H1 (cell line): ENCODE measurements at regions not wholly inside any gene's neighbourhood (a gene's known extent, or its start where the extent isn't known, plus 50 kb on each side); places are given as distances from the start of the nearest gene placed in this dataset.

Experiments used
- CTCF ChIA-PET: fragments of 300-600 bp; sonication (Branson Sonifier 250); formaldehyde crosslinking; loops from one replicate; lab custom pipeline; 2021; ENCODE audit not compliant: partially characterized antibody; lab: Charles Lee
- POLR2A ChIA-PET: fragments of 300-600 bp; sonication (Branson Sonifier 250); formaldehyde crosslinking; loops from one replicate; lab custom pipeline; 2021; ENCODE audit warnings: inconsistent platforms; ENCODE audit not compliant: partially characterized antibody; lab: Charles Lee
- DNase-seq, 2 experiments: peaks; one replicate each; pipeline versions ENCODE4 v3.0.0 to v3.0.0-alpha.2; 2010 to 2022; ENCODE audit warnings: low spot score in 2 of 2, low read depth in 1 of 2, mixed read lengths in 1 of 2
- FAIRE-seq: peaks from 2 replicates; lab custom pipeline; 2011; peaks lifted over from hg19 to GRCh38; lab: Jason Lieb, UNC
- H2AFZ ChIP-seq: 2 replicates; pipeline ENCODE4 v1.8.1; 2012; ENCODE audit warnings: low read length, inconsistent platforms
- H2AK5ac ChIP-seq: 2 replicates; pipeline ENCODE4 v1.6.1; 2013; ENCODE audit warnings: low read depth, low read length
- H2BK120ac ChIP-seq: replicated peaks from 2 replicates; pipeline ENCODE3; 2013; ENCODE audit warnings: low read depth, low read length, inconsistent platforms
- H2BK12ac ChIP-seq: 2 replicates; pipeline ENCODE4 v1.6.1; 2013; ENCODE audit warnings: low read depth, low read length
- H2BK15ac ChIP-seq: 2 replicates; pipeline ENCODE4 v1.6.1; 2013; ENCODE audit warnings: low read length
- H2BK20ac ChIP-seq: 2 replicates; pipeline ENCODE4 v1.6.1; 2013; ENCODE audit warnings: low read length
- H2BK5ac ChIP-seq: 2 replicates; pipeline ENCODE4 v1.6.1; 2013; ENCODE audit warnings: low read depth, low read length
- H3K14ac ChIP-seq: 2 replicates; pipeline ENCODE4 v1.6.1; 2013; ENCODE audit warnings: inconsistent platforms; ENCODE audit not compliant: insufficient read length
- H3K18ac ChIP-seq: 2 replicates; pipeline ENCODE4 v1.6.1; 2013; ENCODE audit warnings: low read length; ENCODE audit errors: extremely low read depth
- H3K23ac ChIP-seq: 2 replicates; pipeline ENCODE4 v1.6.1; 2013; ENCODE audit warnings: inconsistent platforms; ENCODE audit not compliant: insufficient read length
- H3K23me2 ChIP-seq: 2 replicates; pipeline ENCODE4 v1.6.1; 2013; ENCODE audit warnings: low read depth, low read length
- H3K27ac ChIP-seq: 2 replicates; pipeline ENCODE4 v1.6.1; 2011; ENCODE audit warnings: low read depth, low read length, inconsistent platforms
- H3K27me3 ChIP-seq, 4 experiments: replicated peaks in 1 of 4; 1 replicate in 1 of 4; 2 replicates in 3 of 4; pipeline versions ENCODE4 v1.6.1 to v1.8.1; 2011 to 2013; ENCODE audit warnings: low read length in 3 of 4, mild to moderate bottlenecking in 3 of 4, inconsistent platforms in 2 of 4, mixed read lengths in 2 of 4, moderate library complexity in 1 of 4; ENCODE audit not compliant: control insufficient read depth in 3 of 4, insufficient read depth in 3 of 4; ENCODE audit errors: extremely low read depth in 1 of 4
- H3K36me3 ChIP-seq, 4 experiments: 2 replicates each; pipeline versions ENCODE4 v1.6.1 to v1.8.1; 2011 to 2013; ENCODE audit warnings: mild to moderate bottlenecking in 4 of 4, low read length in 3 of 4, moderate library complexity in 2 of 4, control low read depth in 1 of 4, inconsistent platforms in 1 of 4; ENCODE audit not compliant: insufficient read depth in 4 of 4, control insufficient read depth in 2 of 4
- H3K4ac ChIP-seq: replicated peaks from 2 replicates; pipeline ENCODE3; 2013; ENCODE audit warnings: low read length, low read depth, mixed read lengths, inconsistent platforms; ENCODE audit not compliant: insufficient read length
- H3K4me1 ChIP-seq, 4 experiments: replicated peaks in 1 of 4; 1 replicate in 1 of 4; 2 replicates in 3 of 4; pipeline versions ENCODE4 v1.6.1 to v1.8.1; 2011 to 2013; ENCODE audit warnings: low read length in 3 of 4, inconsistent platforms in 2 of 4, mixed read lengths in 1 of 4; ENCODE audit not compliant: insufficient read depth in 4 of 4, control insufficient read depth in 3 of 4
- H3K4me2 ChIP-seq, 2 experiments: 2 replicates each; pipeline versions ENCODE4 v1.6.1 to v1.8.1; 2011 to 2013; ENCODE audit warnings: low read depth in 2 of 2, low read length in 2 of 2, control low read depth in 1 of 2, inconsistent platforms in 1 of 2, mild to moderate bottlenecking in 1 of 2; ENCODE audit not compliant: insufficient read depth in 1 of 2
- H3K4me3 ChIP-seq, 4 experiments: fragments of 200-600, 300-600 bp in 1 of 4; sonication (generic), shearing (Covaris generic), sonication (Bioruptor Twin) in 1 of 4; 2 replicates each; pipeline versions ENCODE4 v1.5.1 to v1.8.1; 2011 to 2016; ENCODE audit warnings: low read length in 4 of 4, low read depth in 3 of 4, control low read depth in 2 of 4, inconsistent platforms in 2 of 4, mild to moderate bottlenecking in 2 of 4, mixed read lengths in 1 of 4, moderate library complexity in 1 of 4; ENCODE audit not compliant: insufficient read depth in 2 of 4; ENCODE audit errors: extremely low read depth in 1 of 4
- H3K56ac ChIP-seq: replicated peaks from 2 replicates; pipeline ENCODE3; 2013; ENCODE audit warnings: low read depth, mild to moderate bottlenecking, mixed read lengths, low read length, inconsistent platforms; ENCODE audit not compliant: insufficient read length
- H3K79me1 ChIP-seq: 2 replicates; pipeline ENCODE4 v1.6.1; 2013; ENCODE audit warnings: low read depth, low read length, control low read depth
- H3K79me2 ChIP-seq, 2 experiments: 2 replicates each; pipeline versions ENCODE4 v1.6.1 to v1.8.1; 2012 to 2013; ENCODE audit warnings: low read length in 2 of 2, mild to moderate bottlenecking in 2 of 2, inconsistent platforms in 1 of 2; ENCODE audit not compliant: insufficient read depth in 2 of 2, control insufficient read depth in 1 of 2
- H3K9ac ChIP-seq, 4 experiments: replicated peaks in 1 of 4; 1 replicate in 1 of 4; 2 replicates in 3 of 4; pipeline versions ENCODE4 v1.6.1 to v1.8.1; 2011 to 2013; ENCODE audit warnings: low read depth in 3 of 4, low read length in 3 of 4, control low read depth in 2 of 4, mild to moderate bottlenecking in 2 of 4, moderate library complexity in 2 of 4, inconsistent platforms in 1 of 4; ENCODE audit errors: extremely low read depth in 1 of 4
- H3K9me3 ChIP-seq, 2 experiments: 2 replicates each; pipeline versions ENCODE4 v1.6.1 to v1.8.1; 2012 to 2013; ENCODE audit warnings: mild to moderate bottlenecking in 2 of 2, moderate library complexity in 2 of 2, control low read depth in 1 of 2, inconsistent platforms in 1 of 2, low read depth in 1 of 2, low read length in 1 of 2, mixed read lengths in 1 of 2; ENCODE audit not compliant: insufficient read depth in 2 of 2
- H4K20me1 ChIP-seq, 2 experiments: replicated peaks in 1 of 2; 2 replicates each; pipeline versions ENCODE3 to v1.8.1; 2011 to 2013; ENCODE audit warnings: inconsistent platforms in 2 of 2, low read length in 2 of 2, mild to moderate bottlenecking in 1 of 2; ENCODE audit not compliant: insufficient read depth in 2 of 2, control insufficient read depth in 1 of 2
- H4K5ac ChIP-seq: 2 replicates; pipeline ENCODE4 v1.6.1; 2013; ENCODE audit warnings: low read length, low read depth, mixed read lengths, inconsistent platforms; ENCODE audit not compliant: insufficient read length
- H4K8ac ChIP-seq: 2 replicates; pipeline ENCODE4 v1.8.0; 2013; ENCODE audit warnings: mild to moderate bottlenecking, moderate library complexity, low read length, inconsistent platforms; ENCODE audit not compliant: insufficient read depth; ENCODE audit errors: extremely low read depth
- H4K91ac ChIP-seq: replicated peaks from 2 replicates; pipeline ENCODE3; 2013; ENCODE audit warnings: low read length, mixed read lengths, inconsistent platforms; ENCODE audit not compliant: insufficient read length
- BCL11A ChIP-seq, 2 experiments: IDR thresholded peaks; one replicate each; pipeline ENCODE4 v1.6.1; 2011; ENCODE audit warnings: low read depth in 2 of 2, low read length in 2 of 2, mild to moderate bottlenecking in 2 of 2
- CHD1 ChIP-seq: IDR thresholded peaks from 2 replicates; pipeline ENCODE4 v1.6.1; 2012; ENCODE audit warnings: low read depth, low read length, improper control_type of control experiment
- KDM1A ChIP-seq: fragments of 200-600, 300-600 bp; sonication (generic); IDR thresholded peaks from 2 replicates; pipeline ENCODE4 v1.7.1; 2016; ENCODE audit warnings: mild to moderate bottlenecking, low read length, borderline replicate concordance
- KDM4A ChIP-seq: IDR thresholded peaks from one replicate; pipeline ENCODE4 v1.7.1; 2012; ENCODE audit warnings: low read depth, mild to moderate bottlenecking, moderate library complexity, low read length, inconsistent platforms; ENCODE audit not compliant: severe bottlenecking
- PHF8 ChIP-seq: fragments of 200-600 bp; sonication (generic); conservative IDR thresholded peaks from 2 replicates; pipeline ENCODE4 v1.7.1; 2012; ENCODE audit warnings: low read depth, mild to moderate bottlenecking, inconsistent platforms, low read length, moderate library complexity
- RNF2 ChIP-seq: fragments of 200-900, 300-1000 bp; sonication (generic); IDR thresholded peaks from 2 replicates; pipeline ENCODE4 v1.7.1; 2016; ENCODE audit warnings: borderline replicate concordance, low read depth, mild to moderate bottlenecking, antibody characterized with exemption, low read length; ENCODE audit not compliant: poor library complexity, severe bottlenecking; ENCODE audit errors: missing control alignments
- WGBS, 2 experiments: shearing (Covaris generic) in 1 of 2; methylation state at CpG; one replicate each; pipeline versions ENCODE4 v1.1.6 to v1.1.7; 2013 to 2015; ENCODE audit warnings: low lambda C conversion rate in 2 of 2, mixed read lengths in 2 of 2, inconsistent platforms in 1 of 2, low coverage in 1 of 2, missing lambda C conversion rate in 1 of 2; ENCODE audit not compliant: insufficient replicate concordance in 2 of 2, insufficient coverage in 1 of 2, insufficient read length in 1 of 2; ENCODE audit errors: extremely low coverage in 1 of 2, missing lambda C conversion rate in 1 of 2; 5-methylcytosine and 5-hydroxymethylcytosine counted together
- TF ChIP-seq, protein P1 (sequence below), 3 experiments: IDR thresholded peaks; 1 replicate in 2 of 3; 2 replicates in 1 of 3; pipeline versions ENCODE4 v1.5.1 to v1.6.1; 2011; ENCODE audit warnings: low read length in 3 of 3, mild to moderate bottlenecking in 3 of 3, inconsistent platforms in 2 of 3, low read depth in 1 of 3, moderate library complexity in 1 of 3; ENCODE audit not compliant: insufficient read depth in 1 of 3; ENCODE audit errors: control extremely low read depth in 1 of 3

DNA sequence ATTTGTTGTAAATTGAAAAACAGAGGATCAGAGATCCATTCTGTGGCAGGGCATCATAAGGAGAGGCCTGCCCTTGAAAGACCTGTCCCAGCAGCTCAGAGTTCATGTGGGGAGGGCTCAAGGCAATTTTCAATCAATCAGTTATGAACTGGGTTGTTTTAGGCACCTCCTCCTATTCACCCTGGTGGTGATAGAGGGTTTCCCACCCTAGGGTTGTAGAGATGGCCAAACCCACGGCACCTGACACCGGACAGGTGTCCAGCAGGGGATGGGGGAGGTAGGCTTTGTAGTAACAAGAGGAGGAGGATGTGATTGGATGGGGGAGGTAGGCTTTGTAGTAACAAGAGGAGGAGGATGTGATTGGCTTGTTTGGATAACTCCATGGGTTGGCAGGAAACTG lies 205.7 kb downstream of the SOCS6 start:
- Histone ChIP-seq H3K9ac (no peak overlapping the region), H3K18ac (no peak overlapping the region), H2BK5ac (no peak overlapping the region), H2BK15ac (no peak overlapping the region), H2BK120ac (no peak overlapping the region), H4K20me1 (no peaks in the 10 kb centered on the region), H3K4me2 (no peak overlapping the region), H4K8ac (no peak overlapping the region), H3K4me3 (no peak overlapping the region), H3K4me1 (peaks cover 0 to 4% (median 0%) of the 10 kb centered on the region in 4 experiments; a peak in 1 of 7 replicates), H4K5ac (no peak overlapping the region), H2AFZ (no peak overlapping the region), H3K27ac (no peak overlapping the region), H3K23me2 (no peaks in the 10 kb centered on the region), H3K36me3 (no peaks in the 10 kb centered on the region), H2BK20ac (no peak overlapping the region), H3K56ac (no peak overlapping the region), H4K91ac (no peak overlapping the region), H3K4ac (no peak overlapping the region), H2BK12ac (no peak overlapping the region), H3K9me3 (peaks cover 12 to 36% of the 10 kb centered on the region in 2 experiments; a peak in 3 of 4 replicates), H3K79me1 (no peaks in the 10 kb centered on the region), H3K14ac (no peak overlapping the region), H3K23ac (no peak overlapping the region), H3K27me3 (no peaks in the 10 kb centered on the region), H3K79me2 (no peaks in the 10 kb centered on the region), H2AK5ac (no peak overlapping the region)
- 93% methylated on average over 2 of the region's 2 CpGs; no CpG with 5 or more reads in 1 of the 2 experiments for WGBS, 2 experiments
- POLR2A ChIA-PET: no interaction called here
- CTCF ChIA-PET: no interaction called here
- FAIRE-seq (no peak), DNase-seq (no peak)
- no peak for TF ChIP-seq KDM4A
- TF ChIP-seq PHF8: no peak
- TF ChIP-seq CHD1: no peak
- no peak for TF ChIP-seq KDM1A
- TF ChIP-seq, protein P1, sequence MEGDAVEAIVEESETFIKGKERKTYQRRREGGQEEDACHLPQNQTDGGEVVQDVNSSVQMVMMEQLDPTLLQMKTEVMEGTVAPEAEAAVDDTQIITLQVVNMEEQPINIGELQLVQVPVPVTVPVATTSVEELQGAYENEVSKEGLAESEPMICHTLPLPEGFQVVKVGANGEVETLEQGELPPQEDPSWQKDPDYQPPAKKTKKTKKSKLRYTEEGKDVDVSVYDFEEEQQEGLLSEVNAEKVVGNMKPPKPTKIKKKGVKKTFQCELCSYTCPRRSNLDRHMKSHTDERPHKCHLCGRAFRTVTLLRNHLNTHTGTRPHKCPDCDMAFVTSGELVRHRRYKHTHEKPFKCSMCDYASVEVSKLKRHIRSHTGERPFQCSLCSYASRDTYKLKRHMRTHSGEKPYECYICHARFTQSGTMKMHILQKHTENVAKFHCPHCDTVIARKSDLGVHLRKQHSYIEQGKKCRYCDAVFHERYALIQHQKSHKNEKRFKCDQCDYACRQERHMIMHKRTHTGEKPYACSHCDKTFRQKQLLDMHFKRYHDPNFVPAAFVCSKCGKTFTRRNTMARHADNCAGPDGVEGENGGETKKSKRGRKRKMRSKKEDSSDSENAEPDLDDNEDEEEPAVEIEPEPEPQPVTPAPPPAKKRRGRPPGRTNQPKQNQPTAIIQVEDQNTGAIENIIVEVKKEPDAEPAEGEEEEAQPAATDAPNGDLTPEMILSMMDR (IDR thresholded peaks at IDR 0.05; ENCODE audit: control extremely low read depth in 1 of 3, insufficient read depth in 1 of 3, low read depth in 1 of 3, low read length in 3 of 3): no peak
- no peak for TF ChIP-seq RNF2
- TF ChIP-seq BCL11A (IDR thresholded peaks at IDR 0.05; ENCODE audit: low read depth in 2 of 2, low read length in 2 of 2): no peak
